ENCODE measurements at regions not wholly inside any gene's neighbourhood (a gene's known extent, or its start where the extent isn't known, plus 50 kb on each side); places are given as distances from the start of the nearest gene placed in this dataset.

GRCh38 chr12:118690506-118690905 lies 290.8 kb upstream of the SRRM4 start:
- no peak for DNase-seq (ENCODE audit: low read depth)

GRCh38 chr12:118694128-118694775 lies 287.1 kb upstream of the SRRM4 start:
- DNase-seq (ENCODE audit: low read depth), result no peak

GRCh38 chr12:118704527-118705241 lies 276.7 kb upstream of the SRRM4 start:
- no peak for DNase-seq (ENCODE audit: low read depth)

- DNase-seq (ENCODE audit: low read depth), result no peak
Measured at GRCh38 chr12:118706437-118706836, 274.9 kb upstream of the SRRM4 start.

- no peak for DNase-seq (ENCODE audit: low read depth)
Measured at GRCh38 chr12:118709946-118710345, 271.4 kb upstream of the SRRM4 start.

- no peak for DNase-seq (ENCODE audit: low read depth)
Measured at GRCh38 chr12:118711185-118711584, 270.2 kb upstream of the SRRM4 start.

- DNase-seq (ENCODE audit: low read depth), result no peak
Measured at GRCh38 chr12:118714051-118714460, 267.3 kb upstream of the SRRM4 start.

- no peak for DNase-seq (ENCODE audit: low read depth)
Measured at GRCh38 chr12:118714500-118714899, 266.8 kb upstream of the SRRM4 start.

- DNase-seq (ENCODE audit: low read depth), result no peak
Measured at GRCh38 chr12:118715647-118716046, 265.7 kb upstream of the SRRM4 start.

- no peak for DNase-seq (ENCODE audit: low read depth)
Measured at GRCh38 chr12:118727196-118727978, 254.0 kb upstream of the SRRM4 start.

- no peak for DNase-seq (ENCODE audit: low read depth)
Measured at GRCh38 chr12:118727979-118728366, 253.4 kb upstream of the SRRM4 start.

- no peak for DNase-seq (ENCODE audit: low read depth)
Measured at GRCh38 chr12:118734266-118734665, 247.1 kb upstream of the SRRM4 start.

GRCh38 chr12:118737985-118738540 lies 243.3 kb upstream of the SRRM4 start:
- DNase-seq (ENCODE audit: low read depth), result no peak

- DNase-seq (ENCODE audit: low read depth), result no peak
Measured at GRCh38 chr12:118741194-118741593, 240.1 kb upstream of the SRRM4 start.

- no peak for DNase-seq (ENCODE audit: low read depth)
Measured at GRCh38 chr12:118742431-118742830, 238.9 kb upstream of the SRRM4 start.

- no peak for DNase-seq (ENCODE audit: low read depth)
Measured at GRCh38 chr12:118743896-118744700, 237.2 kb upstream of the SRRM4 start.

GRCh38 chr12:118746176-118746575 lies 235.2 kb upstream of the SRRM4 start:
- no peak for DNase-seq (ENCODE audit: low read depth)

GRCh38 chr12:118746960-118747359 lies 234.4 kb upstream of the SRRM4 start:
- DNase-seq (ENCODE audit: low read depth), result no peak

GRCh38 chr12:118747771-118748170 lies 233.6 kb upstream of the SRRM4 start:
- DNase-seq (ENCODE audit: low read depth), result no peak

GRCh38 chr12:118748478-118749380 lies 232.6 kb upstream of the SRRM4 start:
- no peak for DNase-seq (ENCODE audit: low read depth)

All from HT1080 (cell line).